ENCODE measurements at regions not wholly inside any gene's neighbourhood (a gene's known extent, or its start where the extent isn't known, plus 50 kb on each side); places are given as distances from the start of the nearest gene placed in this dataset.

GRCh38 chr4:31034550-31034949 is 314.4 kb downstream of the PCDH7 start:
- Mint-ChIP-seq H3K4me1 (ENCODE audit: unreplicated experiment) (peaks cover 5% of the 10 kb centered on the region), H3K27ac (ENCODE audit: unreplicated experiment) (no peak overlapping the region), H3K4me3 (ENCODE audit: unreplicated experiment) (no peak overlapping the region), H3K36me3 (ENCODE audit: unreplicated experiment) (peaks cover 10% of the 10 kb centered on the region), H3K9me3 (ENCODE audit: unreplicated experiment) (no peaks in the 10 kb centered on the region), H3K27me3 (ENCODE audit: unreplicated experiment) (no peaks in the 10 kb centered on the region)
- DNase-seq (ENCODE audit: extremely low spot score, unreplicated experiment): no peak
- no peak for TF ChIP-seq CTCF (IDR thresholded peaks at IDR 0.05)

DNA sequence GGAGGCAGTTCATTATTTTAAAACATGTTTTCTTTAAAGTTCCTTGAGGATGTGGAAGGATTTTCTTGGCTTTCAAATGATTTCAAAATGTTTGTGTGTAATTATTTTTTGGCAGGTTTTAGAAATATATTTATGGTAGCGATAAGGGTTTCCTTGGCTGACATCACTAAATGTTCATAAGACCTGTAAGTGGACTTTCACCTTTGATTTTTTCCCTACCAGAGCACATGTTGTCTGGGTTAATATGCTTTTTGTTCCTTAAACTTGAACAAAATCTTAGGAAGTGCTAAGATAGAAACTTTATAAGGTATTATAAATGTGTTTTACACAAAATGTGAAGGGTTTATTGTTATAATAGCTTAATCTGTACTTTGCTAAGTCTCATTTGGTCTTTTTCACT is 315.6 kb downstream of the PCDH7 start:
- H3K4me3 Mint-ChIP-seq (ENCODE audit: unreplicated experiment): no peak overlapping the region
- H3K36me3 Mint-ChIP-seq (ENCODE audit: unreplicated experiment): peaks cover 10% of the 10 kb centered on the region
- no peak for TF ChIP-seq CTCF (IDR thresholded peaks at IDR 0.05)
- H3K27me3 Mint-ChIP-seq (ENCODE audit: unreplicated experiment): no peaks in the 10 kb centered on the region
- H3K4me1 Mint-ChIP-seq (ENCODE audit: unreplicated experiment): peaks cover 5% of the 10 kb centered on the region
- no peaks in the 10 kb centered on the region for H3K9me3 Mint-ChIP-seq (ENCODE audit: unreplicated experiment)
- no peak for DNase-seq (ENCODE audit: extremely low spot score, unreplicated experiment)
- H3K27ac Mint-ChIP-seq (ENCODE audit: unreplicated experiment): no peak overlapping the region

- Mint-ChIP-seq H3K36me3 (ENCODE audit: unreplicated experiment) (peaks cover 8% of the 10 kb centered on the region), H3K27ac (ENCODE audit: unreplicated experiment) (no peak overlapping the region), H3K27me3 (ENCODE audit: unreplicated experiment) (no peaks in the 10 kb centered on the region), H3K4me1 (ENCODE audit: unreplicated experiment) (peaks cover 5% of the 10 kb centered on the region), H3K9me3 (ENCODE audit: unreplicated experiment) (no peaks in the 10 kb centered on the region), H3K4me3 (ENCODE audit: unreplicated experiment) (no peak overlapping the region)
- DNase-seq (ENCODE audit: extremely low spot score, unreplicated experiment): no peak
- no peak for TF ChIP-seq CTCF (IDR thresholded peaks at IDR 0.05)
These were observed 317.5 kb downstream of the PCDH7 start for GRCh38 chr4:31037703-31038102.

DNA sequence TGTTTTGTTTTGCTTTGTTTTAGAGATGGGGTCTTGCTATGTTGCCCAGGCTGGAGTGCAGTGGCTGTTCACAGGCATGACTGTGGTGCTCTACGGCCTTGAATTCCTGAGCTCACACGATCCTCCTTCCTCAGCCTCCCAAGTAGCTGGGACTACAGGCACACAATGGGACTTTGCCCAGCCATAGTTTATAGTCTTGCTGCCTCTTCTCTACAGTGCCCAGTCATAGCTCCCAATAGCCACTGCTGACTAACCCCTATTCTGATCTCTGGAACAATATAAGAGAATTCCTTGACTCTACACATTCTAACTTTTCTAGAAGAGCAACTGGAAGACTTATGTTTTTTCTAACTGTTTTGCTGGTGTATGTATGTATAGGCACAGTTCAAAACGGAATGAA is 319.2 kb downstream of the PCDH7 start:
- Mint-ChIP-seq H3K27ac (ENCODE audit: unreplicated experiment) (no peak overlapping the region), H3K36me3 (ENCODE audit: unreplicated experiment) (peaks cover 8% of the 10 kb centered on the region), H3K4me1 (ENCODE audit: unreplicated experiment) (peaks cover 6% of the 10 kb centered on the region), H3K27me3 (ENCODE audit: unreplicated experiment) (no peaks in the 10 kb centered on the region), H3K4me3 (ENCODE audit: unreplicated experiment) (no peak overlapping the region), H3K9me3 (ENCODE audit: unreplicated experiment) (no peaks in the 10 kb centered on the region)
- no peak for DNase-seq (ENCODE audit: extremely low spot score, unreplicated experiment)
- no peak for TF ChIP-seq CTCF (IDR thresholded peaks at IDR 0.05)

DNA sequence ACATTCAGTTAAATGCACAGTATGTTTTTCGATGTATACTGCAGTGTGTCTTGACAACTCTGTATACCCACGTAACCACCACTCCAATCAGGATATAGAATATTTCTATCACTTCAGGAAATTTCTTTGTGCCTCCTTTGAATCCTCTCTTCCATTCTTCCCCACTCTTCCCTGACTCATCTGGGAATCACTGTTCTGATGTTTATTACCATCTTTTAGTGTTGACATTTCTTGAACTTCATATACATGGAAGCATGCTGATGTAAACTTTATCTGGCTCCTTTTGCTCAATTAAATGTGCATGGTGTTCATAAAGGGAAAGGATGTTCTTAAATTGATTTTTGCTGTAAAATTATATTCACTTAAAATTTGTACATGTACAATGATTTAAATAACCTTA is 319.9 kb downstream of the PCDH7 start:
- no peak for TF ChIP-seq CTCF (IDR thresholded peaks at IDR 0.05)
- no peak overlapping the region for H3K4me3 Mint-ChIP-seq (ENCODE audit: unreplicated experiment)
- no peak overlapping the region for H3K27ac Mint-ChIP-seq (ENCODE audit: unreplicated experiment)
- DNase-seq (ENCODE audit: extremely low spot score, unreplicated experiment): no peak
- no peaks in the 10 kb centered on the region for H3K27me3 Mint-ChIP-seq (ENCODE audit: unreplicated experiment)
- H3K36me3 Mint-ChIP-seq (ENCODE audit: unreplicated experiment): peaks cover 8% of the 10 kb centered on the region
- H3K4me1 Mint-ChIP-seq (ENCODE audit: unreplicated experiment): peaks cover 7% of the 10 kb centered on the region
- H3K9me3 Mint-ChIP-seq (ENCODE audit: unreplicated experiment): no peaks in the 10 kb centered on the region
